WTC11 (cell line): ENCODE measurements at regions not wholly inside any gene's neighbourhood (a gene's known extent, or its start where the extent isn't known, plus 50 kb on each side); places are given as distances from the start of the nearest gene placed in this dataset.

Experiments used
- ATAC-seq: fragments of 200-7000 bp; cut with Tn5 transposase; 2 replicates; pipeline ENCODE4 v1.10.0; 2021; ENCODE audit warnings: mild to moderate bottlenecking, moderate library complexity
- CTCF ChIA-PET: fragments of 300-600 bp; sonication (Branson Sonifier 250); formaldehyde crosslinking; loops from one replicate; lab custom pipeline; 2021; ENCODE audit warnings: antibody characterized with exemption; lab: Charles Lee
- POLR2A ChIA-PET: fragments of 350-600 bp; sonication (Branson Sonifier 250); formaldehyde crosslinking; loops from one replicate; lab custom pipeline; 2021; ENCODE audit warnings: antibody characterized with exemption; lab: Charles Lee
- DNase-seq: peaks from one replicate; pipeline ENCODE4 v3.0.0; 2021; ENCODE audit warnings: low spot score
- H3K27ac Mint-ChIP-seq: 2 replicates; pipeline ENCODE4 v1.8.0; 2021; ENCODE audit warnings: mixed read lengths
- H3K27me3 Mint-ChIP-seq: 2 replicates; pipeline ENCODE4 v1.8.0; 2021; ENCODE audit warnings: low read depth, mild to moderate bottlenecking, moderate library complexity, mixed read lengths
- H3K36me3 Mint-ChIP-seq: 2 replicates; pipeline ENCODE4 v1.8.0; 2021; ENCODE audit warnings: mixed read lengths
- H3K4me1 Mint-ChIP-seq: 2 replicates; pipeline ENCODE4 v1.8.0; 2022; ENCODE audit warnings: mixed read lengths
- H3K4me3 Mint-ChIP-seq: 2 replicates; pipeline ENCODE4 v1.8.0; 2021; ENCODE audit warnings: mild to moderate bottlenecking, moderate library complexity, mixed read lengths
- H3K9me3 Mint-ChIP-seq: 2 replicates; pipeline ENCODE4 v1.8.0; 2021; ENCODE audit warnings: mixed read lengths
- EMX1 ChIP-seq: fragments of 250-450 bp; sonication (Bioruptor Pico); IDR thresholded peaks from 2 replicates; pipeline ENCODE4 v1.8.0; 2021; ENCODE audit warnings: mild to moderate bottlenecking
- KAT7 ChIP-seq: sonication (generic); formaldehyde crosslinking; IDR thresholded peaks from 2 replicates; pipeline ENCODE4 v1.8.1; 2023; ENCODE audit warnings: missing genetic modification reagents, mild to moderate bottlenecking, borderline replicate concordance
- NFE2L1 ChIP-seq: sonication (generic); formaldehyde crosslinking; IDR thresholded peaks from 2 replicates; pipeline ENCODE4 v1.8.1; 2023; ENCODE audit warnings: missing genetic modification reagents
- SMAD4 ChIP-seq: sonication (generic); formaldehyde crosslinking; IDR thresholded peaks from 2 replicates; pipeline ENCODE4 v1.8.0; 2022; ENCODE audit warnings: mild to moderate bottlenecking, missing genetic modification reagents
- TEAD4 ChIP-seq: sonication (generic); formaldehyde crosslinking; IDR thresholded peaks from 2 replicates; pipeline ENCODE4 v1.8.0; 2022; ENCODE audit warnings: mild to moderate bottlenecking, missing genetic modification reagents
- ZNF138 ChIP-seq: sonication (generic); formaldehyde crosslinking; conservative IDR thresholded peaks from 2 replicates; pipeline ENCODE4 v1.8.1; 2022; ENCODE audit warnings: mild to moderate bottlenecking, moderate library complexity, missing genetic modification reagents
- ZNF317 ChIP-seq: sonication (generic); formaldehyde crosslinking; IDR thresholded peaks from 2 replicates; pipeline ENCODE4 v1.8.1; 2023; ENCODE audit warnings: low read depth, mild to moderate bottlenecking, moderate library complexity, missing genetic modification reagents, borderline replicate concordance
- TF ChIP-seq, protein P1 (sequence below): sonication (generic); formaldehyde crosslinking; IDR thresholded peaks from 2 replicates; pipeline ENCODE4 v1.8.0; 2022; ENCODE audit warnings: missing genetic modification reagents
- TF ChIP-seq, protein P2 (sequence below): fragments of 250-450 bp; sonication (Bioruptor Pico); IDR thresholded peaks from 2 replicates; pipeline ENCODE4 v1.9.0; 2021; ENCODE audit warnings: mild to moderate bottlenecking, borderline replicate concordance
- TF ChIP-seq, protein P3 (sequence below): sonication (generic); formaldehyde crosslinking; IDR thresholded peaks from 2 replicates; pipeline ENCODE4 v1.8.1; 2023; ENCODE audit warnings: mild to moderate bottlenecking, missing genetic modification reagents, borderline replicate concordance
- TF ChIP-seq, protein P4 (sequence below): fragments of 250-450 bp; sonication (Bioruptor Pico); IDR thresholded peaks from 2 replicates; pipeline ENCODE4 v1.9.0; 2021; ENCODE audit warnings: mild to moderate bottlenecking

DNA sequence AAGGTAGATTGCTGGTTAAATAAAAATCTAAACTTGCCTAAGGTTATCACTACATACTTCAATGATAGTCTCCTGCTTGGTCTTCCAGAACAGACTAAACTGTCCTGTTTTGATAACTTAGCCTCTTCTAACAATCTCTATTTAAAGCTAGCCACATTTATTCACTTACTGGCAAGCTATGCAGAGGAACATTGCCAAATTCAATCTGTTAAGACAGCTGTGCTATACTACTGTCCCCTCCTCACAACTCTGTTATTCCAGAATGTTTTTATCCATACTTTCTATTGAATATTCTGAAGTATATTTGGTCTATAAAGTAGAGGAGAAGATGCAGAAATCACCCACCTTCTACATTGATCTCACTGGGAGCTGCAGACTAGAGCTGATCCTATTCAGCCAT, 594.0 kb upstream of the CCDC54 start (continued):
- TF ChIP-seq, protein P1, sequence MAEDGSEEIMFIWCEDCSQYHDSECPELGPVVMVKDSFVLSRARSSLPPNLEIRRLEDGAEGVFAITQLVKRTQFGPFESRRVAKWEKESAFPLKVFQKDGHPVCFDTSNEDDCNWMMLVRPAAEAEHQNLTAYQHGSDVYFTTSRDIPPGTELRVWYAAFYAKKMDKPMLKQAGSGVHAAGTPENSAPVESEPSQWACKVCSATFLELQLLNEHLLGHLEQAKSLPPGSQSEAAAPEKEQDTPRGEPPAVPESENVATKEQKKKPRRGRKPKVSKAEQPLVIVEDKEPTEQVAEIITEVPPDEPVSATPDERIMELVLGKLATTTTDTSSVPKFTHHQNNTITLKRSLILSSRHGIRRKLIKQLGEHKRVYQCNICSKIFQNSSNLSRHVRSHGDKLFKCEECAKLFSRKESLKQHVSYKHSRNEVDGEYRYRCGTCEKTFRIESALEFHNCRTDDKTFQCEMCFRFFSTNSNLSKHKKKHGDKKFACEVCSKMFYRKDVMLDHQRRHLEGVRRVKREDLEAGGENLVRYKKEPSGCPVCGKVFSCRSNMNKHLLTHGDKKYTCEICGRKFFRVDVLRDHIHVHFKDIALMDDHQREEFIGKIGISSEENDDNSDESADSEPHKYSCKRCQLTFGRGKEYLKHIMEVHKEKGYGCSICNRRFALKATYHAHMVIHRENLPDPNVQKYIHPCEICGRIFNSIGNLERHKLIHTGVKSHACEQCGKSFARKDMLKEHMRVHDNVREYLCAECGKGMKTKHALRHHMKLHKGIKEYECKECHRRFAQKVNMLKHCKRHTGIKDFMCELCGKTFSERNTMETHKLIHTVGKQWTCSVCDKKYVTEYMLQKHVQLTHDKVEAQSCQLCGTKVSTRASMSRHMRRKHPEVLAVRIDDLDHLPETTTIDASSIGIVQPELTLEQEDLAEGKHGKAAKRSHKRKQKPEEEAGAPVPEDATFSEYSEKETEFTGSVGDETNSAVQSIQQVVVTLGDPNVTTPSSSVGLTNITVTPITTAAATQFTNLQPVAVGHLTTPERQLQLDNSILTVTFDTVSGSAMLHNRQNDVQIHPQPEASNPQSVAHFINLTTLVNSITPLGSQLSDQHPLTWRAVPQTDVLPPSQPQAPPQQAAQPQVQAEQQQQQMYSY (CRISPR knock-in tag): no peak
- TF ChIP-seq NFE2L1 (CRISPR knock-in tag) (no peak), EMX1 (no peak), TEAD4 (no peak)
- TF ChIP-seq, all 79 proteins: peak for 0

DNA sequence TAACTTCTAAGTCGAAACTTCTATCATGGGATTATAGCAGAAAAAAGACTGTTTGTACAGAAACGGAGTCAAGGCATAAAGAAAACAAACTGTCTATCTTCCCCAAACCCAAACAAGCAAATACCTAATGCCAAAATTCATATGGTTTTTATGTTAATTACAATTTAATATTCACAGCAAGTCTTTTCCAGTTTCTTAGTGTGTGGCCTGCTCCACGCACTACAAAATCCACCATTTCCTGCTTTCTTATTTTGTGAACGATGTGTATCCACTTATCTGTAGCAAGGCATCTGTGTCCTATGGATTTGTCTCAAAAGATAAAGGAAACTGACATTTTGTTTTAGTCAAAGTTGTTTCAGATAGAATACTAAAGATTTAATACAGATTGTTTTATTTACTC, 588.0 kb upstream of the CCDC54 start:
- TF ChIP-seq, protein P2, sequence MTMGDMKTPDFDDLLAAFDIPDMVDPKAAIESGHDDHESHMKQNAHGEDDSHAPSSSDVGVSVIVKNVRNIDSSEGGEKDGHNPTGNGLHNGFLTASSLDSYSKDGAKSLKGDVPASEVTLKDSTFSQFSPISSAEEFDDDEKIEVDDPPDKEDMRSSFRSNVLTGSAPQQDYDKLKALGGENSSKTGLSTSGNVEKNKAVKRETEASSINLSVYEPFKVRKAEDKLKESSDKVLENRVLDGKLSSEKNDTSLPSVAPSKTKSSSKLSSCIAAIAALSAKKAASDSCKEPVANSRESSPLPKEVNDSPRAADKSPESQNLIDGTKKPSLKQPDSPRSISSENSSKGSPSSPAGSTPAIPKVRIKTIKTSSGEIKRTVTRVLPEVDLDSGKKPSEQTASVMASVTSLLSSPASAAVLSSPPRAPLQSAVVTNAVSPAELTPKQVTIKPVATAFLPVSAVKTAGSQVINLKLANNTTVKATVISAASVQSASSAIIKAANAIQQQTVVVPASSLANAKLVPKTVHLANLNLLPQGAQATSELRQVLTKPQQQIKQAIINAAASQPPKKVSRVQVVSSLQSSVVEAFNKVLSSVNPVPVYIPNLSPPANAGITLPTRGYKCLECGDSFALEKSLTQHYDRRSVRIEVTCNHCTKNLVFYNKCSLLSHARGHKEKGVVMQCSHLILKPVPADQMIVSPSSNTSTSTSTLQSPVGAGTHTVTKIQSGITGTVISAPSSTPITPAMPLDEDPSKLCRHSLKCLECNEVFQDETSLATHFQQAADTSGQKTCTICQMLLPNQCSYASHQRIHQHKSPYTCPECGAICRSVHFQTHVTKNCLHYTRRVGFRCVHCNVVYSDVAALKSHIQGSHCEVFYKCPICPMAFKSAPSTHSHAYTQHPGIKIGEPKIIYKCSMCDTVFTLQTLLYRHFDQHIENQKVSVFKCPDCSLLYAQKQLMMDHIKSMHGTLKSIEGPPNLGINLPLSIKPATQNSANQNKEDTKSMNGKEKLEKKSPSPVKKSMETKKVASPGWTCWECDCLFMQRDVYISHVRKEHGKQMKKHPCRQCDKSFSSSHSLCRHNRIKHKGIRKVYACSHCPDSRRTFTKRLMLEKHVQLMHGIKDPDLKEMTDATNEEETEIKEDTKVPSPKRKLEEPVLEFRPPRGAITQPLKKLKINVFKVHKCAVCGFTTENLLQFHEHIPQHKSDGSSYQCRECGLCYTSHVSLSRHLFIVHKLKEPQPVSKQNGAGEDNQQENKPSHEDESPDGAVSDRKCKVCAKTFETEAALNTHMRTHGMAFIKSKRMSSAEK (CRISPR knock-in tag): no peak
- TF ChIP-seq, protein P3, sequence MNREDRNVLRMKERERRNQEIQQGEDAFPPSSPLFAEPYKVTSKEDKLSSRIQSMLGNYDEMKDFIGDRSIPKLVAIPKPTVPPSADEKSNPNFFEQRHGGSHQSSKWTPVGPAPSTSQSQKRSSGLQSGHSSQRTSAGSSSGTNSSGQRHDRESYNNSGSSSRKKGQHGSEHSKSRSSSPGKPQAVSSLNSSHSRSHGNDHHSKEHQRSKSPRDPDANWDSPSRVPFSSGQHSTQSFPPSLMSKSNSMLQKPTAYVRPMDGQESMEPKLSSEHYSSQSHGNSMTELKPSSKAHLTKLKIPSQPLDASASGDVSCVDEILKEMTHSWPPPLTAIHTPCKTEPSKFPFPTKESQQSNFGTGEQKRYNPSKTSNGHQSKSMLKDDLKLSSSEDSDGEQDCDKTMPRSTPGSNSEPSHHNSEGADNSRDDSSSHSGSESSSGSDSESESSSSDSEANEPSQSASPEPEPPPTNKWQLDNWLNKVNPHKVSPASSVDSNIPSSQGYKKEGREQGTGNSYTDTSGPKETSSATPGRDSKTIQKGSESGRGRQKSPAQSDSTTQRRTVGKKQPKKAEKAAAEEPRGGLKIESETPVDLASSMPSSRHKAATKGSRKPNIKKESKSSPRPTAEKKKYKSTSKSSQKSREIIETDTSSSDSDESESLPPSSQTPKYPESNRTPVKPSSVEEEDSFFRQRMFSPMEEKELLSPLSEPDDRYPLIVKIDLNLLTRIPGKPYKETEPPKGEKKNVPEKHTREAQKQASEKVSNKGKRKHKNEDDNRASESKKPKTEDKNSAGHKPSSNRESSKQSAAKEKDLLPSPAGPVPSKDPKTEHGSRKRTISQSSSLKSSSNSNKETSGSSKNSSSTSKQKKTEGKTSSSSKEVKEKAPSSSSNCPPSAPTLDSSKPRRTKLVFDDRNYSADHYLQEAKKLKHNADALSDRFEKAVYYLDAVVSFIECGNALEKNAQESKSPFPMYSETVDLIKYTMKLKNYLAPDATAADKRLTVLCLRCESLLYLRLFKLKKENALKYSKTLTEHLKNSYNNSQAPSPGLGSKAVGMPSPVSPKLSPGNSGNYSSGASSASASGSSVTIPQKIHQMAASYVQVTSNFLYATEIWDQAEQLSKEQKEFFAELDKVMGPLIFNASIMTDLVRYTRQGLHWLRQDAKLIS (CRISPR knock-in tag): no peak
- TF ChIP-seq, protein P4, sequence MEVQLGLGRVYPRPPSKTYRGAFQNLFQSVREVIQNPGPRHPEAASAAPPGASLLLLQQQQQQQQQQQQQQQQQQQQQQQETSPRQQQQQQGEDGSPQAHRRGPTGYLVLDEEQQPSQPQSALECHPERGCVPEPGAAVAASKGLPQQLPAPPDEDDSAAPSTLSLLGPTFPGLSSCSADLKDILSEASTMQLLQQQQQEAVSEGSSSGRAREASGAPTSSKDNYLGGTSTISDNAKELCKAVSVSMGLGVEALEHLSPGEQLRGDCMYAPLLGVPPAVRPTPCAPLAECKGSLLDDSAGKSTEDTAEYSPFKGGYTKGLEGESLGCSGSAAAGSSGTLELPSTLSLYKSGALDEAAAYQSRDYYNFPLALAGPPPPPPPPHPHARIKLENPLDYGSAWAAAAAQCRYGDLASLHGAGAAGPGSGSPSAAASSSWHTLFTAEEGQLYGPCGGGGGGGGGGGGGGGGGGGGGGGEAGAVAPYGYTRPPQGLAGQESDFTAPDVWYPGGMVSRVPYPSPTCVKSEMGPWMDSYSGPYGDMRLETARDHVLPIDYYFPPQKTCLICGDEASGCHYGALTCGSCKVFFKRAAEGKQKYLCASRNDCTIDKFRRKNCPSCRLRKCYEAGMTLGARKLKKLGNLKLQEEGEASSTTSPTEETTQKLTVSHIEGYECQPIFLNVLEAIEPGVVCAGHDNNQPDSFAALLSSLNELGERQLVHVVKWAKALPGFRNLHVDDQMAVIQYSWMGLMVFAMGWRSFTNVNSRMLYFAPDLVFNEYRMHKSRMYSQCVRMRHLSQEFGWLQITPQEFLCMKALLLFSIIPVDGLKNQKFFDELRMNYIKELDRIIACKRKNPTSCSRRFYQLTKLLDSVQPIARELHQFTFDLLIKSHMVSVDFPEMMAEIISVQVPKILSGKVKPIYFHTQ (CRISPR knock-in tag): no peak
- TF ChIP-seq ZNF138: no peak
- TF ChIP-seq ZNF317 (CRISPR knock-in tag): no peak
- TF ChIP-seq SMAD4 (CRISPR knock-in tag): no peak
- no peak for TF ChIP-seq KAT7
- Mint-ChIP-seq H3K27me3 (no peaks in the 10 kb centered on the region), H3K27ac (no peak overlapping the region), H3K9me3 (peaks cover 7% of the 10 kb centered on the region; the same call in 1 of the 2 replicates), H3K4me3 (no peak overlapping the region), H3K36me3 (no peaks in the 10 kb centered on the region), H3K4me1 (no peaks in the 10 kb centered on the region)
- DNase-seq (no peak), ATAC-seq (no peak)
- CTCF ChIA-PET: no interaction called here
- POLR2A ChIA-PET: no interaction called here
